Adrenal gland (tissue), 5 donors: ENCODE measurements at regions not wholly inside any gene's neighbourhood (a gene's known extent, or its start where the extent isn't known, plus 50 kb on each side); places are given as distances from the start of the nearest gene placed in this dataset.

ENCODE experiments used
- POLR2A ChIP-seq, 2 donors: fragments of 450-650 bp; IDR thresholded peaks; one replicate each; pipeline ENCODE4 v1.6.1; 2017; ENCODE audit warnings: antibody characterized with exemption in 2 of 2, mild to moderate bottlenecking in 2 of 2, moderate library complexity in 1 of 2
- TF ChIP-seq, protein P1 (sequence below), 6 experiments: fragments of 450-650 bp in 4 of 6; fragments of 200-600 bp in 2 of 6; sonication (generic) in 1 of 6; IDR thresholded peaks; 1 replicate in 5 of 6; 2 replicates in 1 of 6; pipeline versions ENCODE4 v1.5.1 to v1.8.0; 2016 to 2021; ENCODE audit warnings: antibody characterized with exemption in 6 of 6, mild to moderate bottlenecking in 2 of 6, moderate library complexity in 1 of 6
- donor health status: DM: no; HTN: no; CAD: no.

DNA sequence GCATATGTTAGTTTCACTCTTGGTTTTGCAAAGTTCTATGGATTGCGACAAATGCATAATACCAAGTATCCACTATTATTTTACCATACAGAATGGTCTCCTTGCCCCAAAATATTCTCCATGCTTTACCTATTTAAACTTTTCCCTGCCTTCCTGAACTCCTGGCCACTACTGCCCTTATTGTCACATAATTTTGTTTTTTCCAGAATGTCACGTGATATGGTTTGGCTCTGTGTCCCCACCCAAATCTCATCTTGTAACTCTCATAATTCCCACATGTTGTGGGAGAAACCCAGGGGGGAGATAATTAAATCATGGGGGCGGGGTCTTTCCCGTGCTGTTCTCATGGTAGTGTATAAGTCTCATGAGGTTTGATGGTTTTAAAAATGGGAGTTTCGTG is 760.0 kb downstream of the METTL4 start:
- TF ChIP-seq, protein P1, sequence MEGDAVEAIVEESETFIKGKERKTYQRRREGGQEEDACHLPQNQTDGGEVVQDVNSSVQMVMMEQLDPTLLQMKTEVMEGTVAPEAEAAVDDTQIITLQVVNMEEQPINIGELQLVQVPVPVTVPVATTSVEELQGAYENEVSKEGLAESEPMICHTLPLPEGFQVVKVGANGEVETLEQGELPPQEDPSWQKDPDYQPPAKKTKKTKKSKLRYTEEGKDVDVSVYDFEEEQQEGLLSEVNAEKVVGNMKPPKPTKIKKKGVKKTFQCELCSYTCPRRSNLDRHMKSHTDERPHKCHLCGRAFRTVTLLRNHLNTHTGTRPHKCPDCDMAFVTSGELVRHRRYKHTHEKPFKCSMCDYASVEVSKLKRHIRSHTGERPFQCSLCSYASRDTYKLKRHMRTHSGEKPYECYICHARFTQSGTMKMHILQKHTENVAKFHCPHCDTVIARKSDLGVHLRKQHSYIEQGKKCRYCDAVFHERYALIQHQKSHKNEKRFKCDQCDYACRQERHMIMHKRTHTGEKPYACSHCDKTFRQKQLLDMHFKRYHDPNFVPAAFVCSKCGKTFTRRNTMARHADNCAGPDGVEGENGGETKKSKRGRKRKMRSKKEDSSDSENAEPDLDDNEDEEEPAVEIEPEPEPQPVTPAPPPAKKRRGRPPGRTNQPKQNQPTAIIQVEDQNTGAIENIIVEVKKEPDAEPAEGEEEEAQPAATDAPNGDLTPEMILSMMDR (IDR thresholded peaks at IDR 0.05): no peak
- TF ChIP-seq POLR2A (IDR thresholded peaks at IDR 0.05): no peak
